ENCODE measurements at regions not wholly inside any gene's neighbourhood (a gene's known extent, or its start where the extent isn't known, plus 50 kb on each side); places are given as distances from the start of the nearest gene placed in this dataset.
"Not testable (repeated sequence)": the region's sequence is repeated elsewhere in the genome, so short reads cannot be mapped to it uniquely, and the experiment has no call there.

DNA sequence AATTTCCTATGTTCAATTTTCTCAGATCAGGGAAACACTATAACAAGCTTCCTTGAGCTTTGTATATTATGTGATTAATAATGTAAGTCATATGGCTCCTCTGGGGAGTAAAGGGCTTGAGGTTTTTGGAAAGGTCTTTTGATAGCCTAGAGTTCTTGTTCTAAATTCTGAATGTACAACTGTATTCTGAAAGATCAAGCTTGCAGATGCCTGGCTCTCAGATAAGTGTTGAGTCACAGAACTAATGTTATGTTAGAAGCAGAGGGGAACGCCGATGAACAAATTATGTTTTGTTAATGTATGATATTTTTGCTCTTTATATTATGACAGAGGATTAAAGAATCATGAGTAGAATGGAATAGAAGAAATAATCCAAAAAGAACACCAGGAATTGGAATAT, 170.1 kb downstream of the RPRM start:
- DNase-seq (ENCODE audit: low read depth in 4 of 4, low spot score in 3 of 4), result no peak

DNA sequence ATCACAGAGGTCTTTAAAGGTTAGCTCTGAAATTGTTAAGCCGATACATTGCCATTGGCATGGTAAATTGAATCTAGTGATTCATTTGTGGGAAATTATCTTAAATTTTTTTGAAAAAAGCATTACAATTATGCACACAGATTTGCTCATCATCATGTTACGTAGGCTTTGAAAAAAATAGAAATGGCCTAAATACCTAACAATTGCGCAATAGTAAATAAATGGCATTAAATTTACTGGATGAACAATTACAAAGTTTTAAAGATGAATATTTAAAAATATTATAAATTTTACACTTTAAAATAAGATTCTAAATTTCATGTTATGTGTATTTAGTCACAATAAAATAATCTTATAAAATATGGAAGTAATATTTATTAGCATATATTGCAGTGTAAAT, 171.3 kb downstream of the RPRM start:
- DNase-seq (ENCODE audit: low read depth in 4 of 4, low spot score in 3 of 4), result no peak

DNA sequence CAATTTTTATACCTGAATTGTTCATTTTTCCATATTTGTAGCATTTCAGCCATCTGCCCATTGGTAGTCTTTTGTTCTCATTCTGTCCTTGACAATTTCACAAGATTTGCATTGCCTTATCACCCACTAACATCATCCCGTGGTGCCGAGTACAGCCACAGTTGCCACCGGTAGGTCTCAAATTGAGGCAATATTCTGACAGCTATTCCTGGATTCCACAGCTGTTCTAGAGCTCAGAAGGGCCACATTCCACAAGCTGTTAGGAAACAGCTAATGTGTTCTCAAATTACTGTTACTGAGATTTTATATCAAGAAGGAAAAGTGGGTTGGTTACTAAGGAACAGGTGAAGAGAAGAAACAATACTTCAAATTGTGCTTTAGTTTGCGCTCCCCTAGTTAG, 178.8 kb downstream of the RPRM start:
- DNase-seq (ENCODE audit: low read depth in 4 of 4, low spot score in 3 of 4), result no peak

DNA sequence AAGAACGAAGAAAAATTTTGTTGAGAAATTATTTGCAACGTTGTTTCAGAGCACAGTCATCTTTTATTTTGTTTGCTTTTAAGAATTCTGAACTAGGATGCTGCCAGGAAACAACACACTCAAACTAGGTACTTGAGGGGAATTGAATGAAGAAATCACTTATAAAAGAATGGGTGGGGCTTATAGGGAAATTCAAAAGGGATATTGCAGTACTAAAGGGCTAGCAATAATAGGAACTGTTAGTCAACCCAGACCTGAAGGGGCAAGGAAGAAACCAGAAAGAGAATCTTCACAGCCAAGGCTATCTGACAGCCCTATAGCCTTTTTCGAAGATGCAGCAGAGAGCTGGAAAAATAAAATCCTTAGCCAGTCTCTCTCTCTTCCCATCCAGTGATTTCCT, 179.3 kb downstream of the RPRM start:
- DNase-seq (ENCODE audit: low read depth in 4 of 4, low spot score in 3 of 4), result no peak

DNA sequence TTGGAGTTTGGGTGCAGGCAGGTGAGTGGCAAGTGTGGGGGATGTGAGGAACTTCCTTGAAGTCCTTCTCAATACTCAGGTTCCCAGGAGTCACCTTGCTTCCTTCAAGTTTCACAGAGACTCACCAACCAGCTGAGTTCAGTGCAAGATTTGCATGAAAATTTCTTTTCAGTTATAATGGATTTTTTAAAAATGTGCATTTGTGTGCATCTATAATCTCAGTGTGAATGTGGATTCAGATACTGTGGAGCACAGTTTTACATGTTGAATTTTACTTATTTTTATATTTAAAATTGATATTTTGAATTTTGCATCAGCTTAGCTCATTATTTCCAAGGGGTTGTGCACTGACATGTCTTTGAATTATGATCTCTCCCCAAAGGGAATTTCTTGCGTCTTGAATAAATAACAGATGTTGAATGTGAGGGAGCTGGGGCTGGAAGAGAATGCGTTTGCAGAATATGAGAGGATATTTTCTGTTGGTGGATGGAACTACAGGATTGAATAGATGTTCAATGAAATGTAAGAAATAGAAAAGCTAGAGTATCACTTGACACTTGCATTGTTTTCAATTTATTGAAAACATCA, 184.3 kb downstream of the RPRM start:
- no peak for DNase-seq (ENCODE audit: low read depth in 4 of 4, low spot score in 3 of 4)

DNA sequence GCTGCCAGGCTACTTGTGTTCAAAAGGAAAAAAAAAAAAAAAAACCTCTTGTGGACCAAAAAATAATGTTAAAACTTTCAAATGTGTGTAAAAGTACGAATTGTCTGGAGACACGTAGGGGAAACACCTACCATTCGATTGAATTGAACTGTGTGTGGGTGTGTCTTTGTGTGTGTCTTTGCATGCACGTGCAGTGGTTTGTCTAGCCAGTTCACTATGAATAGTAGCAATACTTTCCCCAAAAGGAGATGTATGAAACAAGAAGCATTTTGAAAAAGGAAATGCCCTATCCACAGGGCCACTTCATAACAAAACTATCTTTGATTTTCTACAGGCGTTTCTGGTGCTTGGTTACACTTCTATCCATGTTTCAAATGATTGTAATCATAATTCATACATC, 186.8 kb downstream of the RPRM start:
- no peak for DNase-seq (ENCODE audit: low read depth in 4 of 4, low spot score in 3 of 4)

DNA sequence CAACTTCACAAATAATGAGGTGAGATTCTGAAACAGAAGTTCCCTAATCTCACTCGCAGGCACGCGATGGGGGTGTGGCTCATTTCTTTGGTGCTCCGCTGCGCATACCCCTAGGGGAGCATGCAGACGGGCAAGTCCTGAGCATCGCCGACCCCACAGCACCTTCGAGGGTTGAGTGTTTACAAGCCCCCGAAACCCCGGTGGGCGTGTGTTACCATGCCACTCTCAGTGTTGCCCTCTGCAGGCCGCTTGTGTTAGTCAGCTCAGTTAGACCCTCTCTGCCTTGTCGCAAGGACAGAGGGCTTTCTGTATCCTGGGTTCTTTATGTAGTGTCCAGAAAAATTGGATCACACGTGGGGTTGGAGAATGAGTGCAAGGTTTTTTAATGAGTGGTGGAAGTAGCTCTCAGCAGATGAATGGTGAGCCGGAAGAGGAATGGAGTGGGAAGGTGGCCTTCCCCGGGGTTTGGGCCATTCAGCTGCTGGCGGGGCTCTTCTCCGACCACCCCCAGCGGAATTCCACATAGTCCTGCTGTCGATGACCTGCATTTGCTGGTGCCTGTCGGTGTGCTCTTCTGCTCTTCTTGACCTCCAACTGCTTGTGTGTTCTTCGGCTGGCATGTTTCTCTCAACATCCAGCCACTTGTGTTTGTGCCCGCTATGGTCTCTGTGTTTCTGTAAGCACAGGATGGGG, 191.3 kb downstream of the RPRM start:
- peak in 1 of 4 donors; percentile 1 for DNase-seq (ENCODE audit: low read depth in 4 of 4, low spot score in 3 of 4)

DNA sequence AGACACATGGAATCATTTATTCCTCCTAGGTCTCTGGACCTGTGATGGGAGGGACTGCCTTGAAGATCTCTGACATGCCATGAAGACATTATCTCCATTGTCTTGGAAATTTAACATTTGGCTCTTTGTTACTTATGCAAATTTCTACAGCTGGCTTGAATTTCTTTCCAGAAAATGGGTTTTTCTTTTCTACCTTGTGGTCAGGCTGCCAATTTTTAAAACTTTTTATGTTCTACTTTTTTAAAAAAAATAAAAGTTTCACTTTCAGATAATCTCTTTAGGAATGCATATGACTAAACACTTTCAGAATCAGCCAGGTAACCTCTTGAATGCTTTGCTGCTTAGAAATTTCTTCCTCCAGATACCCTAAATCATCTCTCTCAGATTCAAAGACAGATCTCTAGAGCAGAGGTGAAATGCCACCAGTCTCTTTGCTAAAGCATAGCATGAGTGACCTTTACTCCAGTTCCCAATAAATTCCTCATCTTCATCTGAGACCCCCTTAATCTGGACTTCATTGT, 209.6 kb downstream of the RPRM start:
- no peak for DNase-seq (ENCODE audit: low read depth in 4 of 4, low spot score in 3 of 4)

DNA sequence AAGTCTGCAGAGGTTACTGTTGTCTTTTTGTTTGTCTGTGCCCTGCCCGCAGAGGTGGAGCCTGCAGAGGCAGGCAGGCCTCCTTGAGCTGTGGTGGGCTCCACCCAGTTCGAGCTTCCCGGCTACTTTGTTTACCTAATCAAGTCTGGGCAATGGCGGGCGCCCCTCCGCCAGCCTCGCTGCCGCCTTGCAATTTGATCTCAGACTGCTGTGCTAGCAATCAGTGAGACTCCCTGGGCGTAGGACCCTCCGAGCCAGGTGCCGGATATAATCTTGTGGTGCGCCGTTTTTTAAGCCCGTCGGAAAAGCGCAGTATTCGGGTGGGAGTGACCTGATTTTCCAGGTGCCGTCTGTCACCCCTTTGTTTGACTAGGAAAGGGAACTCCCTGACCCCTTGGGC, 221.7 kb downstream of the RPRM start:
- not testable (repeated sequence) for DNase-seq (ENCODE audit: low read depth in 4 of 4, low spot score in 3 of 4)

DNA sequence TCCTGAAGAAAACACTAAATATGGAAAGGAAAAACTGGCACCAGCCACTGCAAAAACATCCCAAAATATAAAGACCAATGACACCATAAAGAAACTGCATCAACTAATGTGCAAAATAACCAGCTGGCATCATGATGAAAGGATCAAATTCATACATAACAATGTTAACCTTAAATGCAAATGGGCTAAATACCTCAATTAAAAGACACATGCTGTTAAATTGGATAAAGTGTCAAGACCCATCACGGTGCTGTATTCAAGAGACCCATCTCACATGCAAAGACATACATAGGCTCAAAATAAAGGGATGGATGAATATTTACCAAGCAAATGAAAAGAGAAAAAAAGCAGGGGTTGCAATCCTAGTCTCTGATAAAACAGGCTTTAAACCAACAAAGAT, 231.9 kb downstream of the RPRM start:
- not testable (repeated sequence) for DNase-seq (ENCODE audit: low read depth in 4 of 4, low spot score in 3 of 4)

DNA sequence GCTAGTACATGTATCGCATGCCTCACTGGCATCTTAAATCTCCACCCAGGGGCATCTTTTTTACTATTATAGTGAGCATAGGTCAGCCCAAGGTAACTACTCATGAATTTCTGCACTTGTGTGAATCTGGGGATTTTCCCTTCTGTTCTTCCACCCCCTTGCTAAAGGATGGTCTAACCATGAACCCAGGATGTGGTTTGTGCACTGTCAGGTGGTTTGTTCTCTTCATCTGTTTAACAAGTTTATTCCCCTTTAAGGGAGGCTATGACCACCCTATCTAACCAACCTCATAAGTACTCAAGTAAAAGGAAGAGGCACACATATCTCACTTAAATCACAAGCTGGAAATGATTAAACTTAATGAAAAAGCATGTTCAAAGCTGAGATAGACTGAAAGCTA, 243.0 kb downstream of the RPRM start:
- DNase-seq (ENCODE audit: low read depth in 4 of 4, low spot score in 3 of 4), result no peak

DNA sequence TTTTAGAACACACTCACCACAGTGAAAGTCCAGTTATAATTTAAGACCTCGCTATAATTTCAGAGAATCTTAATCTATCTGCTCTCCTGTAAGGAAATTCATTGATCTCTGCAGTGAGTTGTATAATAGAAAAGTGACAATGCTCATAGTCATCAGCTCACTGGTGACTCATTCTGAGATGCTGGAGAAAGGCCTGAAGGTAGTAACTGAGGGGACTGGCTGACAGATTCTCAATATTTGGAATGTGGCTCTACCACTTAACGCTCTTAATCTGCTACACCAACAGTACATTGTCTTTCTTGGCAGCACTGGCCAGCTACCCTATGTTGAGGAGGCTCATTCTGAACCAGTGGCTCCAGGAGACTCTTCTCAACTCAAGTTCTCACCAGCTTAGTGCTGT, 246.1 kb downstream of the RPRM start:
- no peak for DNase-seq (ENCODE audit: low read depth in 4 of 4, low spot score in 3 of 4)

DNA sequence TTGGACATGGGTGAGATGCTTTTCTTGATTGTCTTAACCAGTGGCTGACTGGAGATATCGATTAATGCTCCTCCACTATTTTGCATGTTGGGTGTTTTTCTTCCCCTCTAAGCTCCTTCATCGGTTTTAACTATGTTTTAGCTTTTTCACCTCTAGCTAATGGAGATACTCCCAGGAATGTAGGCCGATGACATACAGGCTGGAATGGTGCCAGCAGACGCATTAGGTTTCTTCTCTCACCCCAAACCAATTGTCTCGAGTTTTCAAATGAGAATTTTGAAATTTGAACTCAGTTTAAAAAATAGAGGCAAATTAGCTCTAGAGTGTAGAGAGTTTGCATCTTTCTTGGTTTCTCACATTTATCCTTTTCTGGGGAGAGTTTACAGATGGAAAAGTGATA, 247.6 kb downstream of the RPRM start:
- no peak for DNase-seq (ENCODE audit: low read depth in 4 of 4, low spot score in 3 of 4)

DNA sequence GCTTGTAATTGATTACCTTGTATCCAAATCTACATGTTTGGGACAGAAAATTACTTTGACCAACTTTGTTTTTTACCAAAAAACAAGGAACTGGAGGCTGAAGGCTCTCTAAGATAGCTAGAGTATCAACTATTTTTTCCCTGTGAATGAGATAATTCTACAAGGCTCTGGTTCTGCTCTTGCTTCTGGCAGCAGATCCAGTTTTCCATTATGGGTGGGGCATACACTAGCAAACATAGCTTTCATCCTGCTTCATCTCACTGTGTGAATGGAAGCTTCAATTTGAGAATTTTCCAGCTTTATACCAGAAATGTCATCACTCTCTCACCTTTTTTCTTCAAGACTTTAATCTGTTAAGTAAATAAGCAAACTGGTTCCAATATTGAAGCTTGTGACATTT, 249.7 kb downstream of the RPRM start:
- DNase-seq (ENCODE audit: low read depth in 4 of 4, low spot score in 3 of 4), result no peak

DNA sequence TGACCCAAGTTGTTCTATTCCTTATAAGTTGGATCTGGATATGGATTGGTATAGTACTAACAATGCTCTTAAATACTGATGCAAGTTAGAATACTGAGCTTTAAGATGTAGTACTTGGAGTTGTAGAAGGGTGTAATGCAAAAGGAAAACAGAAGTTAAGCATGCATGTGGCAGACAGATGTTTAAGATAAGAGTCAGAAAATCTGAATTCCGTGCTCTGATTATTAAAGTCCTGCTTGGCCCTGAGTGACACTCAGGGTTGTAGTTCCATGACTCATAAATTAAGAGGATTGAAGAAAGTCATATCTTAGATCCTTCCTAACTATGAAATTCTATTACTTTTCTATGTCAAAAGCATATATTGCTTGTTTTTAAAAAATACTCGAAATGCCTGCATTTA, 250.6 kb downstream of the RPRM start:
- DNase-seq (ENCODE audit: low read depth in 4 of 4, low spot score in 3 of 4), result no peak

DNA sequence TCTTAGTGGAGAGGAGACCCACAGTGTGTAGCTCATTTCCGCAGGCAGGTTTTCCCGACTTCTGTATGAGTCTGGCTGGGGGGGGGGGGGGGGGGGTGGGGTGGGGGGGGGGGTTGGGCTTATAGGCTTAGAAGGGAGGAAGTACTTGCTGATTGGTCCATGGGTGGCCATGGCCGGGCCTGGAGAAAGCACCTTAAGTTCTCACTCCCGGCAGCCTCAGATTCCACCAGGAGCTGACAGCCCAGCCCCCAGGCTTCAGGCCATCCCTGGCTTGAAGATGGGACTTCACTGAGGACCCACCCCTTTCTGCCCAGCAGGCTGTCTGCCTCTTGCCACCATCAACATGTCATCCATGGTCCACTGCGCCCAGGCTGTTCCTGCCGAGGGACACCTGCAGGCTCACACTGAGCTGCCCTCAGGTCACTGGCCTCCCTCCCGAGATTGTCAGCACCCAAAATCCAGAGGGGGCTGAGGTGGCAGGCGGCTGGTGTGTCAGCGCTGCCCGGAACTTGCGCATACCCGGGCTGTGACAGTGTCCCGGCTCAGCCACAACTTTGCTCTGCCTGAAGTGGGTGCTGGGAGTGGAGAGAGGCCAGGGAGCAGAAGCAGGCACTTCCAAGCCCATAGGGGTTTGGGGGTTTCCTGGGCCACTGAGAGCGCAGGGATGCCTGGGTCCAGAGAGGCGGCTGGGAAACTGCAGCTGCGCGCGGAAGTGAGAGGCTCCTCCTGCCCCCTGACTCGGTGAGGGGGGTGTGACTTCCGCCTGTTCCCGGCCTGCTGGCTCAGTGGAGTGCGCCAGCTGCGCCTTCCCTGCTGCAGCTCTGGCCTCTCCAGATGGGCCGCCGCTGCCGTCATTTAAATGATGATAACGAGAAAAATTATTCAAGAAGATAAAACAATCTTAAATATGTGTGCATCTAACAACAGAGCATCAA, 256.1 kb downstream of the RPRM start:
- DNase-seq (ENCODE audit: low read depth in 4 of 4, low spot score in 3 of 4), result no peak

DNA sequence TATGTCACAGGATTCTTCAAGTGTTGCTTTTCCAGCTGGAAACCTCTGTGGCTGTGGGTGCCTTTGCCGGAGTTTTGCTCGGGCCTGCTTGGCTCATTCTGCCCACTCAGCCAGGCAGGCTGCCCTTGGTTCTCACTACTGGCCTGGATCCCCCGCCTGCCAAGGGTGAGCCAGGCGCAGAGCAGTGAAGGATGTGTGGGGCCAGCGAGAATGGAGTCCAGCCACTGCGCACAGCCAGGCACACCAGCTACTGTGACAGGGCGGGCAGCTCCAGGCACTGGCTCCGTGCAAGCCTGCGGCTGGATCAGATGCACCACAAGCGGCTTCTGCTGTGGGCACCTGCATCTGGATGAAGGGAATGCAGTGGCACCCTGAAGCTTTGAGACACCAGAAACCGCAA, 257.1 kb downstream of the RPRM start:
- no peak for DNase-seq (ENCODE audit: low read depth in 4 of 4, low spot score in 3 of 4)

DNA sequence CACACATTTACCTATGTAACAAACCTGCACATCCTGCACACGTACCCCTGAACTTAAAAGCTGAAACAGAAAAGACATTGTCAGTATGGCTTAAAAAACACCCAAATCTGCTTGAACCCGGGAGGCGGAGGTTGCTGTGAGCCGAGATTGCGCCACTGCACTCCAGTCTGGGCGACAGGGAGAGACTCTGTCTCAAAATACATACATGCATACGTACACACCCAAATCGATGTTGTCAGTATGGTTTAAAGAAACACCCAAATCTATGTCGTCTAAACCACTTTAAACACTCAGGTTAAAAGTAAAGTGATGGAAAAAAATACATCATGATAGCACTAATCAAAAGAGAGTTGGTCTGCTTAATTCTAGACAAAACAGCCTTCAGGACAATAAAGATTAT, 257.5 kb downstream of the RPRM start:
- DNase-seq (ENCODE audit: low read depth in 4 of 4, low spot score in 3 of 4), result no peak

DNA sequence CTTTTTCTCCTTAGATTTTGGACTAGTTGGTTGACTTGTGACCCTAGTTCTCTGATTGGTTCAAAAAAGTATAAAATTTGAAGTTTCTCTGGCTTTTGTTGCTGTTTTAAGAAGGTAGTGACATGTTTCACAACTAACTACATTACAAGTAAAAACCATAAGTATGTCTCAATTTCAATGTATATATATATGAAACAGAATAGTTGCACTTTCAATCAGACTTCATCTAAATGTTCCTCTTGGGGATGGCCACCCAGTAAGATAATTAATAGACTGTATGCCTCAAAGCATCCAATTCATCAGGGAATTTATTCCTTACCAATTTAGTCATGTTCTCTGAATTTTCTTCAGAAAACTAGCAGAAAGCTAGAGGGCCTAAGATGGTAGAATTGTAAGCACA, 259.7 kb downstream of the RPRM start:
- DNase-seq (ENCODE audit: low read depth in 4 of 4, low spot score in 3 of 4), result no peak

DNA sequence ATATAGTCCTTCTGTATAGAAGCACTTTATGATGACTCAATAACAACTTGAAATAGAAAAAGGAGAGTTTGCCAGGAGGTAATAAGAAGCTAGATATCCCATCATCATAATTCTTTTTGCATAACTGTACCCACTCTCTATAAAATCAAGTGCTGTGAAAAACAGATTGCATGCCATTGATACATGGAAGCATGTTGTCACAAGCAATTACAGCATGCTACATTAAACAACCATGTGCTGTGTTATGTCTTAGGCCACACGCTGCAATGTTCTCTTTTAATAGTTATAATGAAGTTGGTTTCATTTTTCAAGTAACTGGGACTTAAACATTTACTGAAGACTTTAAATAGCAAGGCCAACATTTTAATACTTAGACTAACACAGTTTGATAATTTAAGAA, 264.2 kb downstream of the RPRM start:
- DNase-seq (ENCODE audit: low read depth in 4 of 4, low spot score in 3 of 4), result no peak

DNA sequence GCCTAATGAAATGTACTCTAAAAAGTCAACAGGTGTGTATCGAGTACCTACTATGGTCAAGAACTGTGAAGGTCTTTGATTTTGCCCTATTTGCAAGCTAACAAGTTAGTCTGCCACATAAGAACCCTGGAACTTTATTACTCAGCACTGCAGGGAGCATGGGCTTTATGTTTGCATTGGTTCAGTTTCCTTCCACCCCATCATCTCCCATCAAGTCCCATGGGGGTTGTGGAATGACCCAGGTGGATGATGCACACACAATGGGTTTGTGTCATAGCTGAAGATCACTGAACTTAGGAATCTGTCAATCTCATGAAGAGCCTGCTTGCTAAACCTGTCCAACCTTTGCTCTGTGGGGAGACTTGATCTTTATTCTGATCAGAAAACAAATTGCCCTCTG, 265.5 kb downstream of the RPRM start:
- no peak for DNase-seq (ENCODE audit: low read depth in 4 of 4, low spot score in 3 of 4)
